ENCODE measurements at regions not wholly inside any gene's neighbourhood (a gene's known extent, or its start where the extent isn't known, plus 50 kb on each side); places are given as distances from the start of the nearest gene placed in this dataset.

DNA sequence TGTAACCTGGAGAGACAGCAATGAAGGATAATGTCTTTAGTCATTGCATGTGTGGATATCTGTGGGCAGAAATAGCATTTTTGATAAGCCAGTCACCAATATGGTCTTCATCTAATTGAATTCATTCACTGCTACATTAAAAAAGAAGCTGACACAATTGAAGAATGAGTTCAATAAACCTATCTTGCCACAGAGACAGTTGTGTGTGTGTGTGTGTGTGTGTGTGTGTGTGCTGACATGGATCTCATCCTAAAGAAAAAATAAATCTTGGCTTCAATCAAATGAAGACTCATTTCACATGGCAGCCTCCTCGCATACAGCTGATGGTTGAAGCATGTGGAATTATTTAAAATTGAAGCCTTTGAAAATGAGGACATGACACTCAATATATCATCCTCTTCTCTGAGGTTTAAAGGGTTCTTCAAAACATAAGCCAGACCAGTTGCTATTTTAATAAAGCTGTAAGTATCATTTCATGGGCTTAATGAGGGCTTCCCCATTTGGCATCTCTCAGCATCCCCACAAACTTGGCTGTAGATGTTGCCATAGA is 118.5 kb upstream of the PTPN3 start:
- TF ChIP-seq, protein P1, sequence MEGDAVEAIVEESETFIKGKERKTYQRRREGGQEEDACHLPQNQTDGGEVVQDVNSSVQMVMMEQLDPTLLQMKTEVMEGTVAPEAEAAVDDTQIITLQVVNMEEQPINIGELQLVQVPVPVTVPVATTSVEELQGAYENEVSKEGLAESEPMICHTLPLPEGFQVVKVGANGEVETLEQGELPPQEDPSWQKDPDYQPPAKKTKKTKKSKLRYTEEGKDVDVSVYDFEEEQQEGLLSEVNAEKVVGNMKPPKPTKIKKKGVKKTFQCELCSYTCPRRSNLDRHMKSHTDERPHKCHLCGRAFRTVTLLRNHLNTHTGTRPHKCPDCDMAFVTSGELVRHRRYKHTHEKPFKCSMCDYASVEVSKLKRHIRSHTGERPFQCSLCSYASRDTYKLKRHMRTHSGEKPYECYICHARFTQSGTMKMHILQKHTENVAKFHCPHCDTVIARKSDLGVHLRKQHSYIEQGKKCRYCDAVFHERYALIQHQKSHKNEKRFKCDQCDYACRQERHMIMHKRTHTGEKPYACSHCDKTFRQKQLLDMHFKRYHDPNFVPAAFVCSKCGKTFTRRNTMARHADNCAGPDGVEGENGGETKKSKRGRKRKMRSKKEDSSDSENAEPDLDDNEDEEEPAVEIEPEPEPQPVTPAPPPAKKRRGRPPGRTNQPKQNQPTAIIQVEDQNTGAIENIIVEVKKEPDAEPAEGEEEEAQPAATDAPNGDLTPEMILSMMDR (IDR thresholded peaks at IDR 0.05), result no peak
- no peak for TF ChIP-seq POLR2A (IDR thresholded peaks at IDR 0.05)
- Histone ChIP-seq H3K36me3 (no peaks in the 10 kb centered on the region), H3K27ac (no peak overlapping the region), H3K9me3 (no peaks in the 10 kb centered on the region), H3K4me1 (no peaks in the 10 kb centered on the region), H3K27me3 (no peaks in the 10 kb centered on the region), H3K4me3 (no peak overlapping the region)
- no peak for ATAC-seq
- intact Hi-C loops (cut with DNase I), result no loop called here
- no peak for DNase-seq
- 100% methylated on average over 1 of the region's 1 CpG for WGBS (ENCODE audit: insufficient coverage, low coverage, low lambda C conversion rate, missing lambda C conversion rate)

DNA sequence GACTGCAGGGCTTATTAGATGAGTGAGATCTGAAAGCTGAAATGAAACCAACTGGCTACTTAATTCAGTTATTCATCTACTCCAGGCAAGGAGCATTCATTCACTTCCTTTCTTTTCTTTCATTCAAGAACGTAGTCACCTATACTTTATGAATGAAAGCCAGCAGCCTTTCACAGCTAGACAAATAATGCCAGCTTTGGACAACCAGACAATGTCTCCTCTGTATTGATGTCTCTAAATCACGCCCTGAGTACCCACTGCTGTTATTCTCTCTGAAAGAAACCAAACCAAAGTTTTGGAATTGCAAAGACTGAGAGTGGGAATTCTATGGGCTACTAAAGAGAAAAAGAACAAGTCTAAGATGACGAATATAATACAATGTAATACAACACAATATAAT is 121.2 kb upstream of the PTPN3 start:
- intact Hi-C loops (cut with DNase I), result no loop called here
- Histone ChIP-seq H3K9me3 (no peaks in the 10 kb centered on the region), H3K4me3 (no peak overlapping the region), H3K27me3 (no peaks in the 10 kb centered on the region), H3K27ac (no peak overlapping the region), H3K36me3 (no peaks in the 10 kb centered on the region), H3K4me1 (no peaks in the 10 kb centered on the region)
- no peak for TF ChIP-seq POLR2A (IDR thresholded peaks at IDR 0.05)
- TF ChIP-seq, protein P1 (IDR thresholded peaks at IDR 0.05), result no peak
- ATAC-seq (no peak), DNase-seq (no peak)
- WGBS (ENCODE audit: insufficient coverage, low coverage, low lambda C conversion rate, missing lambda C conversion rate), result 79% methylated on average over 3 of the region's 3 CpGs

DNA sequence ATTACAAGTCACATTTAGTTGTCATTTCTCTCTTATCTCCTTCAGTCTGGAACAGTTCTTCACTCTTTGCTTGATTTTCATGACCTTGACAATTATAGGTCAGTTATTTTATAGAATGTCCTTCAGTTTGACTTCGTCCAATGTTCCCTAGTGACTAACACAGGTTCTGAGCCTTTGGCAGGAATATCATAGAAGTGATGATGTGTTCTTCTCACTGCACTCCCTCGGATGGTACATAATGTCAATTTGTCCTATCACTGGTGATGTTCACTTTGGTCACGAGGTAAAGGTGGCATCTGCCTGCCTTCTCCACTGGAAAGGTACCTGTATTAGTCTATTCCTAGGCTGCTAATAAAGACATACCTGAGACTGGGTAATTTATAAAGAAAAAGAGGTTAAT is 126.0 kb upstream of the PTPN3 start:
- no peak for DNase-seq
- no peak overlapping the region for H3K27ac ChIP-seq
- no peak overlapping the region for H3K4me3 ChIP-seq
- H3K4me1 ChIP-seq, result no peaks in the 10 kb centered on the region
- no peaks in the 10 kb centered on the region for H3K9me3 ChIP-seq
- no peaks in the 10 kb centered on the region for H3K27me3 ChIP-seq
- 70% methylated on average over 3 of the region's 3 CpGs for WGBS (ENCODE audit: insufficient coverage, low coverage, low lambda C conversion rate, missing lambda C conversion rate)
- TF ChIP-seq, protein P1 (IDR thresholded peaks at IDR 0.05), result no peak
- TF ChIP-seq POLR2A (IDR thresholded peaks at IDR 0.05), result no peak
- H3K36me3 ChIP-seq, result no peaks in the 10 kb centered on the region
- intact Hi-C loops (cut with DNase I), result no loop called here
- ATAC-seq, result no peak

DNA sequence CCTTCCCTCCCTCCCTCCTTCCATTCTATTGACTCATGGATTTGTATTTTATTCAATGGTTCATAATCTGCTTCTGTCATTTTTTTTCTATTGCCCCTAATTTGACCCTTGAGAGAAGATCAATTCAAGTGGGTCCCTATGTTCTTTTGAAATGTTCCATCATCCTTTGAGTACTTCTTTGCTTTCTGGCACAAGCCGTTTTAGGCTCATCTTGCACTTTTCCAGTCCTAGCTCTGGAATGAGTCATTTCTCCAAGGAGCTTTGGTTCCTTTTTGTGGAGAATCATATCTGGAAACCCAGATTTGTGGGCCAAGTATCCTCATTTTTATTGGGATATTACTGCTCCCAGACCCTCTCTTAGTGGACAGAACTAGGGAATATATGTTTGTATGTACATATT is 126.8 kb upstream of the PTPN3 start:
- Histone ChIP-seq H3K4me1 (no peaks in the 10 kb centered on the region), H3K27ac (no peak overlapping the region), H3K9me3 (no peaks in the 10 kb centered on the region), H3K27me3 (no peaks in the 10 kb centered on the region), H3K4me3 (no peak overlapping the region), H3K36me3 (no peaks in the 10 kb centered on the region)
- 80% methylated on average over 1 of the region's 1 CpG for WGBS (ENCODE audit: insufficient coverage, low coverage, low lambda C conversion rate, missing lambda C conversion rate)
- intact Hi-C loops (cut with DNase I), result no loop called here
- ATAC-seq (no peak), DNase-seq (no peak)
- TF ChIP-seq, protein P1 (IDR thresholded peaks at IDR 0.05), result no peak
- no peak for TF ChIP-seq POLR2A (IDR thresholded peaks at IDR 0.05)

DNA sequence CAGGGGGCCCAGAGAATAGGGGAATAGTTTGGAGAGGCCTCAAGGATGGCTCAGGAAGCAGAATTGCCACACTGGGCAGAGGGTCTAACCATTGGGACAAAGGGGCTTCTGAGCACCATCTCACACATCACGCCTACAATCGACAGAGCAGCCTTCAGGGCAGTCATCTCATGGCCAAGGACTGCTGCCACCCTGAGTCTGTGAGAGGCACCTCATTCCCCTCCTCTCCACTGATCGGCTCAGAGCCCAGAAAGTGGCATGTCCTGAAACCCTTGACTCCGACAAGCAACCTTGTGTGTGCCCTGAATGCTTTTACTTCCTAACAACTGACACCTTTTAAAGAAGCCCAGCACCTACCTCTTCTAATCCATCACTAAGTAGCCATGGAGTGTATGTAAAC is 128.9 kb upstream of the PTPN3 start:
- intact Hi-C loops (cut with DNase I), result no loop called here
- H3K9me3 ChIP-seq, result no peaks in the 10 kb centered on the region
- TF ChIP-seq POLR2A (IDR thresholded peaks at IDR 0.05), result no peak
- TF ChIP-seq, protein P1 (IDR thresholded peaks at IDR 0.05), result no peak
- H3K27me3 ChIP-seq, result no peaks in the 10 kb centered on the region
- no peaks in the 10 kb centered on the region for H3K4me1 ChIP-seq
- no peak for ATAC-seq
- no peak overlapping the region for H3K27ac ChIP-seq
- no peak for DNase-seq
- no peak overlapping the region for H3K4me3 ChIP-seq
- 92% methylated on average over 4 of the region's 4 CpGs for WGBS (ENCODE audit: insufficient coverage, low coverage, low lambda C conversion rate, missing lambda C conversion rate)
- H3K36me3 ChIP-seq, result no peaks in the 10 kb centered on the region
